SK-N-MC (cell line): ENCODE measurements at regions not wholly inside any gene's neighbourhood (a gene's known extent, or its start where the extent isn't known, plus 50 kb on each side); places are given as distances from the start of the nearest gene placed in this dataset.
"Not testable (repeated sequence)": the region's sequence is repeated elsewhere in the genome, so short reads cannot be mapped to it uniquely, and the experiment has no call there.

Source experiments
- DNase-seq: peaks from one replicate; pipeline ENCODE4 v3.0.0-alpha.2; 2011; ENCODE audit warnings: low read depth, low spot score
- H3K27ac ChIP-seq: fragments of 200-600 bp; sonication (generic); 2 replicates; pipeline ENCODE4 v1.5.1; 2016; ENCODE audit warnings: mixed run types
- H3K36me3 ChIP-seq: fragments of 200-600 bp; sonication (generic); 2 replicates; pipeline ENCODE4 v1.6.1; 2017; ENCODE audit warnings: antibody characterized with exemption, low read length, mixed read lengths; ENCODE audit not compliant: insufficient read depth
- H3K4me3 ChIP-seq: fragments of 200-600 bp; sonication (generic); 2 replicates; pipeline ENCODE4 v1.5.1; 2016
- H3K9ac ChIP-seq: fragments of 200-600 bp; sonication (generic); 2 replicates; pipeline ENCODE4 v1.8.0; 2017; ENCODE audit warnings: mixed run types, mixed read lengths; ENCODE audit not compliant: insufficient read length
- H3K9me3 ChIP-seq: fragments of 200-600 bp; sonication (generic); 2 replicates; pipeline ENCODE4 v1.6.1; 2017; ENCODE audit warnings: low read depth, mild to moderate bottlenecking, antibody characterized with exemption, low read length, moderate library complexity, mixed read lengths
- EZH2 ChIP-seq: fragments of 200-600 bp; sonication (generic); IDR thresholded peaks from one replicate; pipeline ENCODE4 v1.6.1; 2017; ENCODE audit warnings: antibody characterized with exemption
- FOXP2 ChIP-seq: optimal IDR thresholded peaks from 2 replicates; pipeline ENCODE3; 2011; ENCODE audit warnings: mild to moderate bottlenecking, moderate library complexity; ENCODE audit not compliant: insufficient read depth; ENCODE audit errors: extremely low read length, control extremely low read depth
- POLR2AphosphoS5 ChIP-seq: IDR thresholded peaks from 2 replicates; pipeline ENCODE4 v1.6.1; 2012; ENCODE audit warnings: mild to moderate bottlenecking, low read depth, low read length, borderline replicate concordance

DNA sequence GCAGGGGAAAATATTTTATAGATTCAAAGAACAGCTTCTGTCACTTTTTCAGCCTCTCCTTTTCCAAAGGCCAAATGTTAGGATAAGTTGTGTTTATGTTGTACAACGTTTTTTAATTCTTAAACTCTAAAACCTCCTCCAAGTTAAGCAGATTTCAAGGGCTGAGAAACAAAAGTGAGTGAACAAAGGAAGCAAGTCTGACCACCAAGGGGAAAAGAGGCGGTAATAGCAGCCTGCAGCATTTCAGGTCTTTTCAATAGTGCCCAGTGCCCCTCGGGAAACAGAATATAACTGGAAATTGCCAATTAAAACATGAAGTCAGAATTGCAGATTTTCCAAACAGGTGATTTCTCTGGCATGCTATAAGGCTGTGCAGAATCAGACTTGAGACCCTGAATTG is 510.0 kb upstream of the HTR2C start:
- H3K36me3 ChIP-seq, result no peaks in the 10 kb centered on the region
- TF ChIP-seq FOXP2, result no peak
- TF ChIP-seq POLR2AphosphoS5, result no peak
- no peak for TF ChIP-seq EZH2
- H3K9me3 ChIP-seq, result no peaks in the 10 kb centered on the region
- H3K4me3 ChIP-seq, result no peak overlapping the region
- DNase-seq, result no peak
- no peak overlapping the region for H3K9ac ChIP-seq
- no peak overlapping the region for H3K27ac ChIP-seq

DNA sequence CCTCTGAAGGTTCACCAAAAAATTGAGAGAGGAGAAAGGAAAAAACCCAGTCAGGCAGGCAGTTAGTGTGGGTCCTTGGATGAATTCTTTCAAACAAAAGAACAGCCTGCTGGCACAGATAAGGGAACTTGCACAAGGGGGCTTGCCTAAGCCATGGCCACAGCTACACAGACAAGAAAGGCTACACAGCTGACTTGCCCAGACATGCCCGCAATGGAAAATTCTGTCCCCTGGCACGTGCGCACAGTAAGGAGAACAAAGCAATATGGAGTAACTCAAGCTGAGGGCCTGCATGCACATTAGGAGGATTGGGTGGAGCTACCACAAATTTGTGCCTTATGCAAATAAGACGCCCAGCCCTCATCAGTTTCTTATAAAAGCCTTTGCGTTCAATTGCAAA is 512.5 kb upstream of the HTR2C start:
- TF ChIP-seq EZH2 (no peak), FOXP2 (no peak), POLR2AphosphoS5 (no peak)
- H3K4me3 ChIP-seq, result no peak overlapping the region
- no peaks in the 10 kb centered on the region for H3K36me3 ChIP-seq
- H3K9me3 ChIP-seq, result no peaks in the 10 kb centered on the region
- no peak for DNase-seq
- H3K9ac ChIP-seq, result no peak overlapping the region
- no peak overlapping the region for H3K27ac ChIP-seq

DNA sequence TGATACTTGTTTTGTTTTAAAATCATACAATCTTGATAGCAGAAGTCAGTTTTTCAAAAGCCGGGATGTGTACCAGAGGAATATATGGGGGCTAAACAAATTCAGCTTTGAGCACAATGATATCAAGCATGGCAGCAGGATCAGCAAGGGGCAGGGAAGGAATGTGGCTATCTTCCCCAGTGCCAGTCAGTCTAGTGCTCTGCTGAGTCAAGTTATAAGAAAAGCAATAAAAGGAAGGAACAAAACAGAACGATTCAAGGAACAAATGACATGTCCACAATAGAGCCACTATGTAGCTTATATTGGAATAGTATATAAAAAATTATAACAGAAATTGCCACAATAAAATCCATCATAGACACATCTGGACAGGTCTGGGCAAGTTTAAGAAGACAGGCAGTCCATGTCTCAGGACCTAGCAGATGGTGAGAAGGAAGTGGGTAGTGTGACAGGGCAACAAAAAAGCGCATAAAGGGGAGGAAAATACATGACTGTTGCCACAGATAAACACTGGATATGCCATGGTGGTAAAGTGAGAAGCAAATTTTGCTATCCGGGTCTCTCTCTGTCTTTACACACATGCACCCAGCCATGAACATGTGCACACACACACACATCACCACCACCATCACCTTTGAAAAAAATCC is 518.2 kb upstream of the HTR2C start:
- H3K36me3 ChIP-seq, result no peaks in the 10 kb centered on the region
- TF ChIP-seq FOXP2 (no peak), POLR2AphosphoS5 (no peak), EZH2 (no peak)
- H3K27ac ChIP-seq, result no peak overlapping the region
- DNase-seq, result no peak
- no peak overlapping the region for H3K4me3 ChIP-seq
- no peak overlapping the region for H3K9ac ChIP-seq
- no peaks in the 10 kb centered on the region for H3K9me3 ChIP-seq

DNA sequence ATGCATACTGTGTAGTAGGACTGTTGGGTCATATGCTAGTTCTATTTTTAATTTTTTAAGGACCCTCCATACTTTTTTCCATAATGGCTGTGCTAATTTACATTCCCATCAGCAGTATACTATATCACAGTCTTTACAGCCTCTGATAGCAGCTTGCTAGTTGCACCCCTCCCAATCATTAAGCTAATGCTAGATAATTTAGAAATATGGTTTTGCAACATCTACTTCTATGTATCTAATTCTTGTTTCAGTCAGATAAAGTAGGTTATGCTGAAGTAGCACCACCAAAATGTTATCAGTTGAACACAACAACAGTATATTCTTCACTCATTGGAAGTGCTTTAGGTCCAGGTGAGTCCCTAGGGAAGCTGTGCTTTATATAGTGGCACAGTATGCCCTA is 522.7 kb upstream of the HTR2C start:
- H3K27ac ChIP-seq, result no peak overlapping the region
- H3K36me3 ChIP-seq, result no peaks in the 10 kb centered on the region
- no peaks in the 10 kb centered on the region for H3K9me3 ChIP-seq
- no peak overlapping the region for H3K9ac ChIP-seq
- no peak for TF ChIP-seq FOXP2
- no peak for TF ChIP-seq POLR2AphosphoS5
- TF ChIP-seq EZH2, result no peak
- no peak overlapping the region for H3K4me3 ChIP-seq
- no peak for DNase-seq

DNA sequence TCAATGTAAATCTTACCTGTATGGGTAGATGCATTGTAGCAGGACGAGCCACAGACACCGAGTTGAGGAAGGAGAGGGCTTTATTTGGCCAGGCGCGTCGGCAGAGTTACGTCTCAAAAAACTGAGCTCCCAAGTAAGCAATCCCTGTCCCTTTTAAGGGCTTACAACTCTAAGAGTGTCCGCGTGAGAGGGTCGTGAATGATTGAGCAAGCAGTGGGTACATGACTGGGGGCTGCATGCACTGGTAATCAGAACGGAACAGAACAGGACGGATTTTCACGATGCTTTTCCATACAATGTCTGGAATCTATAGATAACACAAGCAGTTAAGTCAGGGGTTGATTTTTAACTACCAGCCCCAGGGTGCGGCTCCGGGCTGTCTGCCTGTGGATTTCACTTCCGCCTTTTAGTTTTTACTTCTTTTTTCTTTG is 524.9 kb upstream of the HTR2C start:
- no peak overlapping the region for H3K27ac ChIP-seq
- H3K4me3 ChIP-seq, result no peak overlapping the region
- no peak for TF ChIP-seq FOXP2
- TF ChIP-seq POLR2AphosphoS5, result no peak
- TF ChIP-seq EZH2, result no peak
- no peaks in the 10 kb centered on the region for H3K36me3 ChIP-seq
- no peak overlapping the region for H3K9ac ChIP-seq
- H3K9me3 ChIP-seq, result no peaks in the 10 kb centered on the region
- no peak for DNase-seq

DNA sequence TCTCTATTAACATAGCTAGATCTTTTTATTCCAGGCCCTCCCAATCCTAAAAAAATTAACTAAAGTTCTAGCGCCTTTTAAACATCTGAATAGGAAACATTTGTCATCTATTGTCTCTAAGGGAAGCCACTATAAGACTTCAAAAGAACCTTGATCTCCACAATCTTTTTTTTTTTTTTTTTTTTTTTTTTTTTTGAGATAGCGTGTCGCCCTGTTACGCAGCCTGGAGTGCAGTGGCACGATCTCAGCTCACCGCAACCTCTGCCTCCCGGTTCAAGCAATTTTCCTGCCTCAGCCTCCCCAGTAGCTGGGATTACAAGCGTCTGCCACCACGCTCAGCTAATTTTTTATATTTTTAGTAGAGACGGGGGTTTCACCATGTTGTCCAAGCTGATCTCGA is 526.5 kb upstream of the HTR2C start:
- not testable (repeated sequence) for H3K36me3 ChIP-seq, DNase-seq, H3K9ac ChIP-seq, H3K4me3 ChIP-seq, H3K27ac ChIP-seq, H3K9me3 ChIP-seq

DNA sequence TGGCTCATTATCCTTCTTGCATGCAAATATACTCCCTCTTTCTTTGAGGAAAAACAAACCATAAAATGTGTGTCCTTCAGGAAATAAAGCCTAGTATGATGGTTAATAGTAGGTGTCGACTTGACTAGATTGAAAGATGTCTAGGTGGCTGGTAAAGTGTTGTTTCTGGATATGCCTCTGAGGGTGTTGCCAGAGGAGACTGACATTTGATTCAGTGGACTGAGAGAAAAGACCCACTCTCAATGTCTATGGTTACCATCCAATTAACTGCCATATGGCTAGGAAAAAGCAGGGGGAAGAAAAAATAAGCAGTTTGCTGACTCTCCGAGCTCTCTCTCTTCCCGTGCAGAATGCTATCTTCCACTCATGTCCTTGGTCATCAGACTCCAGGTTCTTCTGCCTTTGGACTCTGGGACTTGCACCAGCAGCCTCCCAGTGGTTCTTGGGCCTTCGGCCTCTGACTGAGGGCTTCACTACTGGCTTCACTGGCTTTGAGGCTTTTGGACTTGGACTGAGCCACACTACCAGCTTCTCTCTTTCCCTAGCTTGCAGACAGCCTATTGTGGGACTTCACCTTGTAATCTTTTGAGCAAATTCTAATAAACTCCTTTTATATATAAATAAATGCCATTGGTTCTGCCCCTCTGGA is 532.1 kb upstream of the HTR2C start:
- H3K9ac ChIP-seq, result no peak overlapping the region
- H3K4me3 ChIP-seq, result no peak overlapping the region
- no peaks in the 10 kb centered on the region for H3K9me3 ChIP-seq
- no peaks in the 10 kb centered on the region for H3K36me3 ChIP-seq
- H3K27ac ChIP-seq, result no peak overlapping the region
- no peak for DNase-seq
- TF ChIP-seq POLR2AphosphoS5 (no peak), EZH2 (no peak), FOXP2 (no peak)

DNA sequence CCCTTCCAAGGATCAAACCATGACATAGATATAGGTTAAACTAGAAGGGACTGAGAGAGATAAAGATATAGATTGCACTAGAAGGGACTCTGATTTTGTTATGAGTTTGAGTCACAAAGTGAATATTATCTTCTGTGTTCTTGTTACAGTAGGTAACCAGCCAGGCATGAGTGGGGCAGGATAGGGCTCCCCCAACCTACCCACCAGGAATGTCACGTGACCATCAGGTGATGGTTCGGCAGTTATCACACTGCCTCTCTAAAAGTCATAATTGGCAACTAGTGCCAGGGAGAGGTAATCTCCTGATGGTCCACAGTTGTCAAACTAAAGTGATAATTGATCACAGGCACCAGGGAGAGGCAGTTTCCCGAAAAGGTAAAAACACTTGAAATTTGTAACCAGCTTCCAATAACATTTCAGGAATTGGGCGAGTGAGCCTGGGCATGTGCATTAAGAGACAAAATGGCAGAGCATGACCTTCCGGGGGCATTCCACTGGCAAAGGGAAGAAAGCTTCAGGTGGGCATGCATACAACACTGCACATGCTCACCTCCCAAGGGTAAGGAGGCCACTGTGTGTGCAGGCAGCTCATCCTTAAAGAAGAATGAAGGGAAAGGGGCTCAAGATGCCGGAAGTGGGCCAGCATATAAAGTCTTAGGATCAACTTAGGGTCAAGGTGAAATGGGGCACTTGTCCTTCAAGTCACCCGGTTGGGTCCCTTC is 533.6 kb upstream of the HTR2C start:
- no peak overlapping the region for H3K27ac ChIP-seq
- H3K4me3 ChIP-seq, result no peak overlapping the region
- H3K9ac ChIP-seq, result no peak overlapping the region
- no peaks in the 10 kb centered on the region for H3K36me3 ChIP-seq
- TF ChIP-seq FOXP2, result no peak
- no peak for DNase-seq
- no peaks in the 10 kb centered on the region for H3K9me3 ChIP-seq

DNA sequence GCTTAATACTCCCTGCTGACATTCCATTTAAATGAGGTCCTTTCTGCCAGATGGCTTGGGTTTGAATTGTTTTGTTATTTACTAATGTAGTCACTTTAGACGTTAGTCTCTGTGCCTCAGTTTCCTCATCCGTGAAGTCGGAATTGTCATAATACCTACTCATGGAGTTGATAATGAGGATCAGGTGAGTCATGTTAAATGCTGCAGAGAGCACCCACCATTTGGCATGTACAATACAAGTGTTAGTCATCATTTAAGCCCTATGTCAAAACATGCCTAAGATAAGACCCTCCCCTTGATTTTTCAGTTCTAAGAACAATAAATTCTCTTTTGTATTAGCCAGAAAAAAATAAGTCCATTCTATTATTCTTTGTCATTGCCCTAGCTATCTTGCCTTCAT is 534.8 kb upstream of the HTR2C start:
- TF ChIP-seq EZH2, result no peak
- TF ChIP-seq FOXP2, result no peak
- no peak for TF ChIP-seq POLR2AphosphoS5
- DNase-seq, result no peak
- Histone ChIP-seq H3K27ac (no peak overlapping the region), H3K36me3 (no peaks in the 10 kb centered on the region), H3K9me3 (no peaks in the 10 kb centered on the region), H3K4me3 (no peak overlapping the region), H3K9ac (no peak overlapping the region)

DNA sequence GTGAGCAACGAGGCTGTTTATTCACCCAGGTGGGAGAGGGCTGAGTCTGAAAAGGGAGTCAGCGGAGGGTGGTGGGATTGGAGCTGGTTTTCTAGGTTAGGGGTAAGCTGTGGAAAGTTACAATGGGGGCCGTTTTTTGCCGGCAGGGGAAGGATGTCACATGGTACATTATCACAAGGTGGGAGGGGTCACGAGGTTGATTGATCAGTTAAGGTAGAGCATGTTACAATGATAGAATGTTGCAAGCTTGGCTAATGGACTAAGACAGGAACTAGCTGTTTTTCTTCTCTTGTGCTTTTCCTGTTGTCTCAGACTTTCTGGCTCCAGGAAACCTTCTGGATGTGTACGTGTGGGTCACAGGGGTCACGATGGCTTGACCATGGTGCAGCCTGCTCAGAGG is 536.3 kb upstream of the HTR2C start:
- no peak for DNase-seq

More for the DNA sequence above, 536.3 kb upstream of the HTR2C start:
- Histone ChIP-seq H3K27ac (no peak overlapping the region), H3K9me3 (no peaks in the 10 kb centered on the region), H3K4me3 (no peak overlapping the region), H3K9ac (no peak overlapping the region), H3K36me3 (no peaks in the 10 kb centered on the region)
- no peak for TF ChIP-seq POLR2AphosphoS5
- TF ChIP-seq EZH2, result no peak
- TF ChIP-seq FOXP2, result no peak
